HG02938 (cell line): ENCODE measurements at regions not wholly inside any gene's neighbourhood (a gene's known extent, or its start where the extent isn't known, plus 50 kb on each side); places are given as distances from the start of the nearest gene placed in this dataset.
"Not testable (repeated sequence)": the region's sequence is repeated elsewhere in the genome, so short reads cannot be mapped to it uniquely, and the experiment has no call there.

Experiments
- ATAC-seq: cut with Tn5 transposase; IDR thresholded peaks from one replicate; pipeline ENCODE4 v1.9.1; 2021; ENCODE audit warnings: mild to moderate bottlenecking, moderate library complexity; ENCODE audit not compliant: unreplicated experiment

GRCh38 chr13:64753233-64754000, 2476.7 kb downstream of the PCDH9 start:
- ATAC-seq = no peak

DNA sequence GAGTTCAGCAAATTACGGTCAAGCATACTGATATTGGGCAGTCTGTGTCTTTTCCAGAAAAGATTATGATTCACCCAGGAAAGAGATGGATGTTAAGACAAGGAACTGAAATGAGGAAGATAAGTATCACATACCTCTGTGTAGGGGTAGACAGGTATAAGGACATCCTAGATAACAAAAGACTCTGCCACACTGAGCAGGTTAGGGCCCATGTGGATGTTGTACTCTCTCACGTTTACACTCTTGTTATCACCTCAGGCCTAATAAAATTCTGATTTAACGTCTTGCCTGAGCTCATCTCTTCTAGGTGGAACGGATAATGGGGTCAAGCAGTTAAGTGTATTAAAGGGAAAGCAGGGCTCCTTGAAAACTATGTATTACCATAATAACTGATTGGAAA, 2480.8 kb downstream of the PCDH9 start:
- no peak for ATAC-seq

DNA sequence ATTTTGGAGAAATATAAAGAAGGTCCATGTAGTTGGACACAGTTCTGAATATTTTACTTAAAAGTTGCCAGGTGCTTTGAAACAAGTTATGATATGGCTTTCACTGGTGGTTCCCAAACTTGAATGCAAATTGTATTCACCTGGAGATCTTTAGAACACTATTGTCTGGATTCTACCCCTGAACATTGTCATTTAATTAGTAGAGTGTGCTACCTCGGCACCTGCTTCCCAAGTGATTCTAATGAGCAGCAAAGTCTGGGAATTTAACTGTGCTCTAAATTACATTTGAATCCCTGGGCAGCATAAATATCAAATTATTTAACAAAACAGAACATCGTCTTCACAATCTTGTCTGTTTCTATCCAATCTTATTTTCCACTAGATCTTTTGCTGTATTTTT, 2483.3 kb downstream of the PCDH9 start:
- ATAC-seq = no peak

DNA sequence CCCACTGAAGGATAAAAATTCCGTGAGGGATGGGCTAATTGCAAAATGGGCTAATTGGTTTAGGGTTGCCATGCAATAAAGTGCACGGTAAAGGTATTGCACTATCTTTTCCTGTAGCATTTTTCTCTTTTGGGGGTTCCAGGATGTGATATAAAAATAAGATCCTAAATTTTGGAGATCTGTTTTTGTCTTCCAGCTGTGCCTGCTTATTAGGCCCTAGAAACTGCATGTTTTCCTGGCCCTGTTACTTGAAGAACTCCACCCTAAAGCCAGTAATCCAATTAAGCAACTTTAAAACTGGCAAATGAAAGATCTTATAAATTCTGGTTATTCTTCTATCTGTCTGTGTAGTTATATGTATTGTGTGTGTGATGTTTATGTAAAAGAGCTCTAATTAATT, 2489.6 kb downstream of the PCDH9 start:
- ATAC-seq = no peak

DNA sequence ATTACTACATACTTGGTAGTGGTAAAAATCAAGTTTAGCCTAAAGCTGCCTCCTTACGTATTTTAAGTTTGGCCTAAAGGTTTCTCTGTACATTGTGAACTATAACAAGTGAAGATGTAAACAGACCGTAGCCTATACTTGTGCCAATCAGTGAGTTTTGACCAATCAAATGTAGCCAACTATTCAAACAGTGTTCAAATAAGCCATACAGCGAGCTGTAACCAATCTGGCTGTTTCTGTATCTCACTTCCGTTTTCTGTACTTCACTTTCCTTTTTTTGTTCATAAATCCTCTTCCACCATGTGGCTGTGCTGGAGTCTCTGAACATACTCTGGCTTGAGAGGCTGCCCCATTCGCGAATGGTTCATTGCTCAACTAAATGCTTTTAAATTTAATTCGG, 2504.6 kb downstream of the PCDH9 start:
- no peak for ATAC-seq

DNA sequence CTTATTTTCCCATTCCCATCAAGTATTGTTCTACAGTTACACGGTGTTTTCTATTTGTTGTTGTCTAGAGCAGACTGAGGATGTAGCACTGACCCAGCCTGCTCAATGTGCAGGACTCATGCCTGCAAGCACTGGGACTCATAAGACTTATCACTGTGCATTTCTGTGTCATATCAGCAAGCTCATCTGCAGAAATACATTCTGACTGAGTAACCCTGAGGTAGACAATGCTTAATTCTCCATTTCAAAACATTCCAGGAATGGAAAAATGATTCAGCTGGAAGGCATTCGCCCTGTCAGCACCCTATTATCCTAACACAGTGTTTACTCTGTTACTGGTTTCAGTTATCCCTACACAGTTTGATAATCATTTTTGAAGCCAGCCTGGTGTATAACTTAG, 2506.4 kb downstream of the PCDH9 start:
- ATAC-seq = no peak

GRCh38 chr13:64718116-64718515, 2512.0 kb downstream of the PCDH9 start:
- ATAC-seq = no peak

GRCh38 chr13:64716936-64717335, 2513.2 kb downstream of the PCDH9 start:
- ATAC-seq = no peak

DNA sequence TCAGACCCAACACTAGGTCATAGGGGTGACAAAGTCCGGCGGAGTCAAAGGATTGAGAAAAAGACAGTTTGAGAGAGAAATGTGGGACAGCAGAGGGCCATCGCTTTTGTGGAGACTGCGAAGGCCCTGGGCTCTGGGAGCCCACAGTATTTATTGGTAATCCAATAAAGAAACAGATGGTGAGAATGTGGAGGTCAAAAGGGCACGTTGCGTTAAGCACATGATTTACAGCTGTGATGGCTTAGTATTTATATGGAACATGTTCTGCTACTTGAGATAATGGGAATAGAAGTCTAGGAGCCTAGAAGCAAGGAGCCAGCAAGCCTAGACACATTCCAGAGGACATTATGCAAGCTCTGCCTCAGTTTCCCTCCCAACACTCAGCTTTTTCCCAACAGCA, 2521.1 kb downstream of the PCDH9 start:
- no peak for ATAC-seq

GRCh38 chr13:64704121-64704649, 2526.0 kb downstream of the PCDH9 start:
- ATAC-seq = no peak

DNA sequence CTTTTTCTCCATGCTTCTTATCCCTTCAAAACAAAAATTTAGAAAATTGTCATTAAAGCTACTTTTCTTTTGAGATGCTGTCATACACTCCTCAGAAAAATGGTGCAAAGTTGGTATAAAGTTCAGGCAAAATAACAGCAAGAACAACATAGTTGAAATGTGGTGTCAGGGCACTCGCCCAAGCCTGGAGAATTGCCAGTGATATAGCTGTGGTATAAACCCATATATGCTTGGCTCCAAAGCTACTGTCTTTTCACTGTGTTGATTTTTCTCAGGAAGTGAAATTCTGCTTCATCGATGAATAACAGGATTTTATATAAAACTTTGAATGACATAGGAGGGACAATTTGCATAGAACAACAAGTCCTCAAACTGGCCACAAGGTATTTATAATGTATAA, 2532.9 kb downstream of the PCDH9 start:
- ATAC-seq = no peak

DNA sequence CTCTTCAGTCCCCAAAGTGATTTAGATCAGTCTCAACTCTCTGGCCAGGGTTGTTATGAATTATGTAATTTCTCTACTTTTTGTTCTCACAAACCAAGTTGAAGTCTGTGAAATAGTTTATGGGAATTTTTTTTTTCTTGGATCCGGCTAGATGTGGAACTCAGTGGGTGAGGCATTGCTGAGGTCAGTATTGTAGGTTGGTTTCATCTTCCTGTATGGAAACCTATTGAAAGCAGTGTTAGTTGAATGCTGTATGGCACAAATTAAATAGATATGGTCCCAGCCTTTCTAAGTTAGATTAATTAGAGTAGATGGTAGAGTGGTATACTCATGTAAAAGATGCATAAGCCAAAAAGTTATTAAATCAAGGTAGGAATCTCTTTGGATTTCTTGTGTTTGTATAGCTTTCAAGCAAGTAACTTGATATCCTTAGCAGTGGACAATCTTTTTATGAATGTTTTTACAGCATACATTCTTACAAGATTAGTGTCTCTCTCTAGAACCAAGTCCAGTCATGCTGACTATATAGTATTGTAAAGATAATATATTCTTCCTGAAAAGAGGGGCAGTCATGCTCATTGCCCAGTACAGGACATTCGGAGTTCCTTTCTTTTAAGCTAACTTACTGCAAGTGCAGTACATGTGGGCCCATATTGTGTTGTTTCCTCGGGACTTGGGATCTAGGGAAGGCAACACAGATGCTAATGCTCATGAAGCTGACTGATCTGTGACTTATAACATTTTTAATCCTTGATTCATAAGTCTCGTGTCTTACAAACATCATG, 2541.1 kb downstream of the PCDH9 start:
- no peak for ATAC-seq

- not testable (repeated sequence) for ATAC-seq
These were observed 2543.6 kb downstream of the PCDH9 start for GRCh38 chr13:64686536-64686935.

- ATAC-seq = no peak
These were observed 2545.3 kb downstream of the PCDH9 start for GRCh38 chr13:64684685-64685431.

DNA sequence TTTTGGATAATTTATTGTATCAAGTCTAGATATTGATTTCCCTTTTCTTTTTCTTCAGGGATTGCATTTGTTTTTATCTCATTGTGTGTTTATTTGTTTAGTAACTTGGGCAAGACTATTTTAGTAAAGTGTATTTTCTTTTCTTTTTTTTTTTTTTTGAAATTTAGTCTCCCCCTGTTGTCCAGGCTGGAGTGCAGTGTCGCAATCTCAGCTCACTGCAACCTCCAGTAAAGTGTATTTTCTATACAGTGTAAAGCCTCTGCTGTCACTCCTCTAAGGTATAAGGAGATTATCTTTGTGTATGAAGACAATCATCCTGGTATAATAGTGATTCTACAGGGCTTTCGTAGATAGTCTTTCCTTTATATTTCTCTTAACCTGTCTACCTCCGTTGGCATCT, 2546.0 kb downstream of the PCDH9 start:
- no peak for ATAC-seq

DNA sequence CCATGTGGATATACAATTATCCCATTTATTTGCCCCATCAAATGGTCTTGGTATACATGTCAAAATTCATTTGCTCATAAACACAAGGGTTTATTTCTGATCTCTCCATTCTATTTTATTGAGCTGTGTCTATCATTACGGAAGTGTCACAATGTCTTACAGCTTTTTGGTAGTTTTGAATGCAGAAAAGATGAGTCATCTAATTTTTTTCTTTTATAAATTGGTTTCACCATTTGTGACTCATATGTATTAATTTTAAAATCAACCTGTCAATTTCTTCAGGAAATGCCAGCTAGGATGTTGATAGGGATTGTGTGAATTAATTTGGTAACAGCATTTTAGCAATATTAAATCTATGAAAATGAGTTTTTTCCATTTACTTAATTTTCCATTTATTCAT, 2549.4 kb downstream of the PCDH9 start:
- ATAC-seq = no peak

DNA sequence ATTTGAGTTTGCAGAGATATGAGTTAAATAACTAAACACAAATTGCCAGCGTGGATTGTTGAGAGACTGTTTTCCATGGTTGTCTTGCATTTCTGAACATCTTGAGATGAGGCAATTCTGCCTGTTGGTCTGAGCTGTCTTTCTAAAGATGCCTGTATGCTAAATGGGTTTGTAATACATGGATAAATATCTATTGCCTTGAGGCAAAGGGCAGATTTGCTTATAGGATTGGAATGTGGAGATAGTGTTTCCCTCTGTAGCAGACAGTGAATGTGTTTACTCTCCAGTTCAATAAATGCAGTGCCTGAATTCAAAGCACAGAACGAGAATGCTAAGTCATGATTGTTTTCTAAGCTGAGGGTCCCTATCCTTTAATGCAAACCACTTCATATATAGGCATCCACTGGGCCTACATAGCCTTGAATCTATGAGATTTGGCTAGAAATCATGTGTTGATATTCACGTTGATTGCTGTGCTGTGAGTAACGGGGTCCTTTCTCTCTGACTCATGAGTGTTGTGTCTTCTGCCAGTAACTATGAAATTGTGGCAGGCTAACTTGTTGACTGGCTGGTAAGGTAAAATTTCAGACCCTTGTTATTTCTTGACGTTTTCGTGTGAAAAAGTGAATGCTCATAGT, 2554.8 kb downstream of the PCDH9 start:
- no peak for ATAC-seq

DNA sequence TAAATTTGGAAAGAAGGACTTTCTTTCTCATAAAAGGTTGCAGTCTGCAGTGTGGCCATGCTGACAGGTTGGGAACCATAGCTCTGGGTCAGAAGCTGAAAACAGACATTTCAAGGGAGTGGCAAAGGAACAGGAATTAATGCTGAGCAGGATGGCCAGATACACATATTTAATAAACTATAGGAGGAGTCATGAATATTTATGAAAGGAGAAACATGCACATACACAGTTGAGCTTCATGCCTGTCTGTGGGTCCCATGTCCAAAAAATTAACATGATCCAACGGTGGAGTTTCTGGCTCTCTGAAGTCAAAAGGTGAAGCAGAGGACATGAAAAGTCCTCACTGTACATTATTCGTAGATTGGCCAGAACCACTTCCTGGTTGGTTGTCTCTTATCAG, 2556.0 kb downstream of the PCDH9 start:
- no peak for ATAC-seq

DNA sequence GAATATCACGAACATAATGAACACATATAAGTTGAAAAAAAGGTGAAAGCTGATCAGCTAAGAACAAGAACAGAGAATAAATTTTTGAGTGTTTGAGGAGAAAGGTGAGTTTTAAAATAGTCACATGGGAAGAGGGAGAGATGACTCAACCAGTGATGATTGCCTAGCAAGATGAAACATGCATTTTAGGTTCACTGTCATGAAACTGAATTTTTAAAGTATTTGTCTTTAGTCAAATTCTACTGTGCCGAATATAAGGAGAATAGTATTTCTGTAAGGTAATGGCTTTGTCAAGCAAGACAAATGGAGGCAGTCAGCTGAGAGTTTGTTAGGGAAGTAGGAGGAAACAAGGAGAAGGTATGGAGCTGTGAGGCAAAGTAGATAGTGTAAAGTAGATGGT, 2557.4 kb downstream of the PCDH9 start:
- no peak for ATAC-seq

DNA sequence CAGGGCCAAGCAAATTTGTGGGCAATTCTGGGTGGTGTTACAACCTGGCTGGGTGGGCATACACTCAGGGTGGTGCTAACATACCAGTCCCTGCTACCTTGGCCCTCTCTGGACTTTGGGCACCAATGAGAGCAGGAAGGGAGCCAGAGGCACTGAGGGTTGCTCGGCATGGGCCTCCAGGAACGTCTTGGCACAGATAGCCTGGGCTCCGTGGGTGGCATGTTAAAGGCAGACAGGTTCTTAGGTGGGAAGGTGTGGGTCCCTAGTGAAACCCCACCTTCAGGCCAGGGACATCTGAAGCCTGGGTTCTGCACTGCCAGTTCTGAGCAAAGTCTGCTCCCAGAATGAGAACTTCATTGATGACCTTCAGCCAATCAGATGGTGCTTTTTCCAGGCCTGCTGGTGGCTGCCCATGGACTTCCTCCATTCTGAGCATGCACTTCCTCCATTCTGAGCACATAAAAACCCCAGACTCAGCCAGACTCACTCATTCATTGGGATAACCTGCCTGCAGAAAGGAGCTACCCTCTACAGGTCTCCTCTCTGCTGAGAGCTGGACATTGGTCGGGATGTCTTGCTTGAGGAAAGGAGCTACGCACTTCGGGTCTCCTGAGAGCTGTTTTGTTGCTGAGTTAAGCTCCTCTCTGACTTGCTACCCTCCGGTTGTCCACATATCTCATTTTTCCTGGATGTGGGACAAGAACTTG, 2567.1 kb downstream of the PCDH9 start:
- no peak for ATAC-seq
